NCI-H226 (cell line): ENCODE measurements at regions not wholly inside any gene's neighbourhood (a gene's known extent, or its start where the extent isn't known, plus 50 kb on each side); places are given as distances from the start of the nearest gene placed in this dataset.
A peak's percentile ranks its signal among the peaks of the same experiment; 100 is the strongest.
"Not testable (repeated sequence)": the region's sequence is repeated elsewhere in the genome, so short reads cannot be mapped to it uniquely, and the experiment has no call there.

Experiments
- DNase-seq: peaks from one replicate; pipeline ENCODE4 v3.0.0-alpha.2; 2015

DNA sequence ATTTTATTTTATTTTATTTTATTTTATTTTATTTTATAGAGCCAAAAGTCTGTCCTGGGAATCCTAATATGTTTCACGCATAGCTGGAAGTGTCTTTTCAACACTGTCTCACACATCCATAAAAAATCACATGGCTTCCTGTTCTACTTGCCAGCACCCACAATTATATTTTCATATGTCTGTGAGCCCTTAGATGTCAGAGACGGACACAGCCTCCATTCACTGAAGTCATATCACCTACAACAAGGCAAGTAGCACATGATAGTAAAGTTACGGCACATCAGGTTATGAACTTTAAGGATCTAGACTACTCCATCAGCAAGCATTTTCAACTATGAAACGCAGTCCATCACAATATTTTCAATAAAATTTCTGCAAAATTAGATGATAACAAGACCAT lies 168.4 kb downstream of the ZIC4 start:
- DNase-seq, result no peak

DNA sequence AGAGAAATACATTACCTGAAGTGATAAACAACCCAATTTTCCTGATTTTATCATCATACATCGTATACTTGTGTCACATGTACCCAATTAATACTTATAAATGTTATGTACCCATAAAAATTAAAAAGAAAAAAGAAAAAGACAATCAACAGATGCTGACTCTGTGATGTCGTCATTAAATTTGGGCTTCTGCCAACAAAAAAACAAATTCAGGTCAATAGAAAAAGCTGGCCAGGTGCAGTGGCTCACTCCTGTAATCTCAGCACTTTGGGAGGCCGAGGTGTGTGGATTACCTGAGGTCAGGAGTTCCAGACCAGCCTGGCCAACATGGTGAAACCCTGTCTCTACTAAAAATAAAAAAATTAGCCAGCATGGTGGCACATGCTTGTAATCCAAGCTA lies 174.4 kb downstream of the ZIC4 start:
- DNase-seq, result not testable (repeated sequence)

DNA sequence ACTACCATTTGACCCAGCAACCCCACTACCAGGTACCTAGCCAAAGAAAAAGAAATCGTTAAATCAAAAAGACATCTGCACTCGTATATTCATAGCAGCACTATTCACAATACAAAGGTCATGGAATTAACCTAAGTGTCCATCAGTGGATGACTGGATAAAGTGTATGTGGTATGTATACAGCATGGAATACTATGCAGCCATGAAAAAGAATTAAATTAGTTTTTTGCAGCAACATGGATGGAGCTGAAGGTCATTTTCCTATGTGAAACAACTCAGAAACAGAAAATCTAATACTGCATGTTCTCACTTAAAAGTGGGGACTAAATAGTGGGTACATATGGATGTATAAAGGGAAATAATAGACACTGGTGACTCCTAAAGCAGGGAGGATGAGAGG lies 175.2 kb downstream of the ZIC4 start:
- no peak for DNase-seq

DNA sequence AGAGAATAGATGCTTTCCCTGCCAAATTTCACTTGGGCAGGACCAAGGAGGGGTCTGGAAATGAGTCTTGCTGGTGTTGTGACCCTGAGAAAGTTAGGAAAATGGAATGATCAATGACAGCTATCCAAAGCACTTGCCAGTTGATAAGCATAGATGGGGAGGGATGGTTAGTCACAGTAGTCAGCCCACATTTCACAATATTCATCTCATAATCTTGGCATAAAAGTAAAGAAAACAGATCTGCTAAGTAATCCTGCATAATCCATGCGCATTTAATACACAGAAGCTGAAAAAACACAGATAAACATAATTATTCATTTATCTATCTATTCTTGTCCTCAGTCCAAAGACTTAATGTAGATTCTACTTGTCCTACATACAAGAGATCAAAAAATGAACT lies 184.1 kb downstream of the ZIC4 start:
- peak; percentile 29 for DNase-seq

DNA sequence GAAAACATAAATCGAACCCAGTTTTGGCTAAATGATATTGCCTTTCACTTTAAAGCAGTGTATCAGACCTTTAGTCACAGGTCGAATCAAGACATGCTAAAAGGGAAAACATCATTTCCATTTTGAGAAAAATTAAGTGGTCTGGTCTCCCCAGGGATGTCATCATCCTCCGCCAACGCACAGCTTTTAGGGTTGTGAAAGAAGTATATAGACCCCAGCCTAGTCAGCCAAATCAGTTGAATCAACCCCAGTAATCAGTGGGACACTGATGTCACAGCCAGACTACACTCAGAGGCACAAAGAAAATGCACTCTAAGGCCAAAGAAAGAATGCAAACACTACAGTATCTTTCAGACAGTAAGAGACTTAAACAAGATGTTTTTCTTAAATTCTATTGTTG lies 187.4 kb downstream of the ZIC4 start:
- no peak for DNase-seq

DNA sequence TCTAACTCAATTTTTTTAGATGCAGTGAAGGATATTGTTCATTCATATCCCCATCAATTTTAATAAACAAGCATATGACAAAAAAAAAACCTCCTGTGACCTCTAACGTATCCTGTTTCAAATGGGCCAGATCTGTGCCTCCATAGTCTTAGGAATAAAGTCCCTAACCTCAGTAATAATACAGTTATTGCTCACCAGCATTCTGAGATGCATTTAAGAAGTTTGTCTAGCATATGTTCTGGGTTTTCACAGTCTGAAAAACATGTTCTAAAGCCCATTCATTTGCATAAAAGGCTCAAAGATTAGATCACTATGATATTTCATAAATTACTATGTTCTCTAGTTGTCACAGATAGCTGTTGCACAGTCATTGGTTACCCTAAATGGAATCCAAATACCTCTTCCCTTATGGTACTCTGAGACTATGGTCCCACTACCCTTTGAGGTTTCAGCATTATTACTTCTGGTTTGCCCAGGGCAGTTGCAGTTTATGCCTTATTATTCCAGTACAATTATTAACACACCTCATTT lies 190.1 kb downstream of the ZIC4 start:
- no peak for DNase-seq

DNA sequence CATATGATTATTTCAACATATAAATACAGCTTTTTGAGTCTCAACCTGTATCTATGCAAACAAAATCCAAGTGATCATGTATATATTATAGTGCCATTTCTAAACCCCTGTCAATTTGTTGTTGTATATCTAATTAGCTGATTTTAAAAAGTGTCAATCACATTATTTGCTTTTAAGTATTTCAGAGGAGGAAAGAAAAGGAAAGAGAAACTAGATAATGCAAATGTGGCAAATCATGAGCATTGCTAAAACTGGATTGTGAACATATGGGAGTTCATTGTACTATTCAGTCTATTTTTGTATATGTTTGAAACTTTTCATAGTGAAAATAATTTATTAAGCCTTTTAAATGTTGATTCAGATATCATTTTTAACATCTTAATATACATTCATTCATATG lies 190.7 kb downstream of the ZIC4 start:
- no peak for DNase-seq

DNA sequence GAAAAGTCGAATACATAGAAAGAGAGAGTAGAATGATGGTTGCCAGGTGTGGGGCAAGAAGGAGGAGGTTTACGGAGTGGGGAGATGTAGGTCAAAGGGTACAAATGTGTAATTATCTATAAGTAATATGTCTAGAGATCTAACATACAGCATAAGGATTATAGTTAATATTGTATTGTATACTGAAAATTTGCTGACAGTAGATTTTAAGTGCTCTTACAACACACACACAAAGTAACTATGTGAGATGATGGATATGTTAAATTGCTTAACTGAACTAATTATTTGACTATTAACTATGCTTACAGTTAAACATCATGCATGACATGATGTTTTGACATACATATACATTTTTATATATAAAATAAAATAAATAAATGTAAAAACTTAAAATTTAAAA lies 192.7 kb downstream of the ZIC4 start:
- DNase-seq, result no peak

DNA sequence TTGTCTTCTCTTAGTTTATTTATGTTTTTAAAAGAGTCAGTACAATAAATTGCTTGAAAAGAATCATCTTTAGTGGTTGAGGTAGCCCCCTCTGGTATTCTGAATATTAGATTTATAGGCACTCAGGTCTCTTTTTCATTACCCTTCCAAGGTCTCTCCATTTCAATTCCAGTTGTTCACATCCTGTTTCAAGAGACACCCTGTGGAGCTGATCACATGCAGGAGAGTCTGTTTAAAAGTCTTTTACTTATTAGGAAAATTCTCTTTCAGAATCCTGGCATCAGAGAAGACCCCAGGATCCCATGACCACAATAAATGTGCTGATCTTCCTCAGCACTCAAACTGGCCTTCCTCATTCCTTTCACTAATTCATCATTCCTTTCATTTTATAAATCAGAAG lies 195.7 kb downstream of the ZIC4 start:
- no peak for DNase-seq

DNA sequence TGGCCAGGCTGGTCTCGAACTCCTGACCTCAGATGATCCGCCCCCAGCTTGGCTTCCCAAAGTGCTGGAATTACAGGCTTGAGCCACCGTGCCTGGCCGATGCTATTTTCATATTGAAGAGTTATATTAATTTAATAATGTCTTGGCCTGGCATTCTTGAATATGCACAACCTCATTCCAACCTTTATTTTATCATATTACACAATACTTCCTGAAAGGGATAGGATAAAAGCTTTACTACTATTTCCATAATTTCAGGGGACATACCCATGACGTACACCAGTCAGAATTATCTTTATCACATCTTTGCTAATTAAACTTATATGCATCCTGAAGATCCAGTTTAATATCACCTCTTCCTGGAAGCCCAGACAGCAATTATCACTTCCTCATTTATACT lies 205.3 kb downstream of the ZIC4 start:
- DNase-seq, result no peak

DNA sequence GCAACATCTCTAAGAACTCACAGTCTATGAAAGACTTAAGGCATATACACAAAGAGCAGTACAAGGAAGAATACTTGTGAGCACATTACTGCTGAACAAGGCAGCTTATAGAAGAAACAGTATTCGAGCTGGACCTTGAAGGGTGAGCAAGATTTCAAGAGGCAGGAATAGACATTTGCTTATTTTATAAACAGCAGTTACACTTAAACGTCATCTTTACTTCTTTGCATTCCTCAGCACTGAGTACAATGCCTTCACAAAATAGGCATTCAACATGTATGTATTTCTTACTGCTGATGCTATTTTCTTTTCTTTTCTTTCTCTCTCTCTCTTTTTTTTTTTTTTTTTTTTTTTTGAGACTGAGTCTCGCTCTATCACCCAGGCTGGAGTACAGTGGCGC lies 205.8 kb downstream of the ZIC4 start:
- DNase-seq, result no peak

DNA sequence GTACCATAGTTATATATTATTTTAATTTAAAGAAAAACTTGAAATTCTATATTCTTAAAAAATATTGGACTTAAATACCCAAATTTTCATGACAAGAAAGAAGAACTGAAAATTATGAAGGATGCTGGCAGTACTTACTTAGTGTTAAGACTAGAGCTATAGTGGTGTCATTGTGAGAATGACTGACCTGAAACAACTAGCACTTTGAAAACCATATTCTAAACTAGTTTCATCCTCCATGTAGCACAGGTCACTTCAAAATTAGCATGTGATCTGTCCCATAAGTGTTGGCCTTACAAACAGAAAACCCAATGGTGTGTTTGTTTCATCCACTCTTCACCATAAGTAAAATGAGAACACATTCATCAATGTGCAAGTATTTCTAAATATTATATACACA lies 208.6 kb downstream of the ZIC4 start:
- no peak for DNase-seq

DNA sequence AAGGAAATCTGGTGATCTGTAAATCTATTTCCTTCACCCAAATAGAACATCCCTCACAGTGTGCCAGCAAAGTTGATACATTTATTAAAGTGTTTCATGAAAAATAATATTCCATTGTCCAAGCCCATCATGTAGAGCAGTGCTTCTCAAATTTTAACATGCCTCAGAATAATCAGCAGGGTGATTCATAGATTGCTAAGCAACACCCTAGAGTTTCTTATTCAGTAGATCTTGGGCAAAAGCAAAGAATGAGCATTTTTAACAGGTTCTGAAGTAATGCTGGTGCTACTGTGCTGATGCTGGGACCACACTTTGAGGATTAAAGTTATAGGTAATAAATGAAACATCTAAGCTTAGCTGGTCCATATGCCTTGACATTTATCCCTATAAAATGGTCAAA lies 210.5 kb downstream of the ZIC4 start:
- peak; percentile 31 for DNase-seq

DNA sequence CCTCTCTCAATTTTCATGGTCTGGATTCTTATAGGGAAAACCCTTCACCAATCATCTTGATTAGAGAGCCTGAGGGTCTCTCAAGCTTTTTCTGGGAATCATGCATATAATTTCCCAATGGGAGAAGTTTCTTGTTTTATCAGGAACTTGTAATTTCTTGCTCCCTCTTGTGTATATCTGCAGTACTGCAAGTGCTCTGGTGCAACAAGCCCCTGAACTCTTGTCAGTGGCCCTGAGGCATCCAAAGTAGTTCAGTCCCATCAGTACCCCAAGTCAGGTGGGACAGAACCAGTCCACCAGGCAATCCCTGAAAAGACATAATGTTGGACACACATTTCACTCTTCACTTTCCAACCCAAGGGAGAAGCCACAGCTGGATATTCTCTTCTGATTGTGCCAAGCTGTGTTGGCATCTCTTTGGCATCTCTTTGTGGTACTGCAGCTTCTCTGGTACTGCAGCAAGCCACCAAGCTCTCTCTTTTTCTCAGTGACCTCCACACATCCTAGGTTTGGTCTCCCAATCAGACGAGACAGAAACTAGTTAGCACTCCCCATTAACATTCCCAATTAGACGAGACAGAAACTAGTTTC lies 214.5 kb downstream of the ZIC4 start:
- DNase-seq, result peak; percentile 26

DNA sequence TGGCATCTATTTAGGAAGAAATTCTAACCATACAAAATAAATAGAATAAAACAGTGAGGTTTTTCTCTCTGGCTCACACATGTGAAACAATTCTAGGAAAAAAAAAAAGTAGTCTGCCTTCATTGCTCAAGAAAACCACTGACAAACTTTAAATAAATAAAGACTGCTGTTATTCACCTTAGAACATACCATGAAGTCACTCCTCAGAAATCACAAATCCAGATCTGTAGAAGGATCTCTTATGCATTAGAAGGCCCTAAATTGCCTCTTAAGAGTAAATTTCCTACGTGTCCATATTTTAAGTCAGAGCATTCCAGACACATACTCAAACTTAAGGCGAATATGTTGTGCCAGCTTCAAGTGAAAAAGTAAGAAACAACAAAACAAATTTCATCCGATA lies 217.3 kb downstream of the ZIC4 start:
- DNase-seq, result no peak

DNA sequence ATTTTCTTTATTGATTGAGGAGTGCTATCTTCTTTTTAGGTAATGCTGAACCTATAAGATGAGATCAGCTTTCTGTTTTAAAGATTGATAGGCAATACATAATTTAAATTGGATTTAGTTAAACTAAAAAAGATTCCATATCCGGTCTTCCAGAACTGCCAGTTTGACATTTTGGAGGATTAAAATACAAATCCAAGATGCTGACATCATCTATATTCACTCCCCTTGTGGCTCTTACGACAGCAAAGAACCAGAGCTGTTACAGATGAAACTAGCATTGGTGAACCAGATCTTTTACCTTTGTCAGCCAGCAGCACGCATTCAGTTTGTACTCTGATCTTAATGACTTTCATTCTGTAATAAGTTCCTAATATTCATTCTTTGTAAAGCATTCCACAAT lies 218.7 kb downstream of the ZIC4 start:
- DNase-seq, result no peak

DNA sequence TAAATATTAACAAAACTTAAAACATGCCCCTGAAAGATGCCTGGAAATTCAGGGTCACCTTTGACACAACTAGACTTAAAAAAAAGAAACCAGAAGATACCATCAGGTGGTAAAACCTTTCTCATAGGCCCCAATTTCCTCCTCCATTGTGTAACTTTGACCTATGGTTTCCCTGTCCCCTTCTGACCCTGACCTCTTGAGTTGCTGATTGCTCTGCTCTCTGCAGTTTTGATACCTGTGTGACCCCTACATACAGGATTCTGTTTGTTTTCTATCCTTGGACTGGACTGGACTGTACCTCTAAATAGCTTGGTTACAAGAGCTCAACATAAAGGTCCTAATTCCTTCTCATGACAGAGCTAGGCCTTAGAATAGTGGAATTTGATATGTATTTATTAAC lies 220.6 kb downstream of the ZIC4 start:
- no peak for DNase-seq

DNA sequence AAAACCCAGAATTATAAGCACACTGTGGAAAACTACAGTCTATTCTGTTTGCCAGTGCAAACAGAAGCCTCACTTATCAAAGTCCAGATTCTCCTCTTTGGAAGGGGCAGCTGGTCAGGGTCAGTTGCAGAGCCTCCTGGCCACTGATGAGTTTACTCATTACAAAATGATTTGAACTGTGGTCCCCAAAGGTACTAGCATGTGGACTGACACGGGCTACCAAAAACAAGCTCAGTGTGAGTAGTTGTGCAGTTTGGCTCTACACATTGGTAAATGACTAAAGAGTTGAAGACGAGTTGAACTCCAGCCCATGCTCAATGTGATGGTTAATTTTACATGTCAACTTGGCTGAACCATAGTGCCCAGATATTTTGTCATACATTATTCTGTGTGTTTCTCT lies 221.5 kb downstream of the ZIC4 start:
- no peak for DNase-seq

DNA sequence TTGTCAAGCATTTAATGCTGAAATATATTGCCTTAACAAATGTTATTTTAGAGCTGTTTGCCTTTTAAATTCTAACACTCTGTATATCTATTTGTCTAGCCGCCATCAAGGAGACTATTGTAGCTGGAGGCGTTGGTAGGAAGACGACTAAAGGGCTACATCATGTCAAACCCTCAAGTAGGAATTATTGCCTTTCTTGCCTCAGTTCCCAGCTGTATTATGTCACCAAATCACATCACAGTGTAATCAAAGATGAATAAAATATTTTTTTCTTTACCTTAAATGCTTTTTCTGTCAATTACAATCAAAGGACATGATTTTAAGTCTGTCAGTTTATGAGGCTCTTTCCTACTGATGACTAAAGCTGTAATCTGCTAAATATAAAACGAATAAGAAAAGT lies 233.1 kb downstream of the ZIC4 start:
- DNase-seq, result no peak

DNA sequence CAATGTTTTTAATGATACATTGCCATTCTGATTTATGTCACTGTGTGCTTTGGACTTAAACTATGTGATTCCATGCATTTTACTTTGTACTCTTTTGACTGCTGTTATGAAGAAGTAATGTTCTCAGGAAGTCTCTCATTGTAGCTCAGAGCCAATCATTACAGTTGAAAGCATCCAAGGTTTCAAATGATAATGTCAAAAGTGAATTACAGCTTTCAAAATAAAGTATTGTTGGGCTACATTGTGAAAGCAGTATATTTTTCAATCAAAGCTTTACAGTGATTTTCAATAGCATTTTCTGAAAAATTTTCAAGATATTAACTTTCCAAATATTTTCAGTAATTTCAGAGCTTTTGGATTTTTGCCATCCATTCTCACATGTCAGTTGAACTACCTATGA lies 243.6 kb downstream of the ZIC4 start:
- no peak for DNase-seq

DNA sequence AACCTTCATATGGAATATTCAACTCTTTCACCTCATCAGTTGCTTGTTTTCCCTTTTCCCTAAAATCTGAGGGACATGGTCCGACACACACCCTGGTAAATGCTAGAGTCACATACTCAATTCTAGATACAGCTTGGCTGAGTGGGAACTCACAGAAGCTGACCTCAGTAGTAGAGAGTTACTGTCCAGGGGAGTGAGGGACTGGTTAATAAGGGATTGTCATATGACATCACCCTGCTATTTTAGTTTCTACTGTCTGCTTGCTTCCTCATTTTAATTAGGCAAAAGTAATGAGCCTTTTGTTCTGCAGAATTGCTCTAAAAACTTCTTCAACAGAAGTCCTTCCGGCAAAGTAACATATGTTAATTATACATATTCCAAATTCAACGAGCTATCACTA lies 244.5 kb downstream of the ZIC4 start:
- no peak for DNase-seq

DNA sequence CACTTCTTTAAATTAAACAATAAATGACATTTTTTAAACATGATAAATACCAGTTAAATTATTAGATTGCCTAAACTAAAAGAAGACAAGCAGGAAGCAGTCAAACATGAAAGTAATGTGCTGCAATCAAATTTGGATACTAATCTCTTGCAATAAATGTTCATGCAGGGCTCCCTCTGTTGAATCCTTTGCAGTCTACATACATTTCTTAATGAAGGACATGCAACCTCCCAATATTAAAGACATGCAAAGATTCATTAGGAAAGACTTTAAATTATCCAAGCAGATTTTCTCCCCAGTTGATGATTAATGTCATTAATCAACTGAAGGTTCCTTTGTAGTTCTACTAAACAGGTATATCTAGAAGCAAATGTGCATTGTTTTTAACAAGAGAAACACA lies 245.4 kb downstream of the ZIC4 start:
- DNase-seq, result no peak

DNA sequence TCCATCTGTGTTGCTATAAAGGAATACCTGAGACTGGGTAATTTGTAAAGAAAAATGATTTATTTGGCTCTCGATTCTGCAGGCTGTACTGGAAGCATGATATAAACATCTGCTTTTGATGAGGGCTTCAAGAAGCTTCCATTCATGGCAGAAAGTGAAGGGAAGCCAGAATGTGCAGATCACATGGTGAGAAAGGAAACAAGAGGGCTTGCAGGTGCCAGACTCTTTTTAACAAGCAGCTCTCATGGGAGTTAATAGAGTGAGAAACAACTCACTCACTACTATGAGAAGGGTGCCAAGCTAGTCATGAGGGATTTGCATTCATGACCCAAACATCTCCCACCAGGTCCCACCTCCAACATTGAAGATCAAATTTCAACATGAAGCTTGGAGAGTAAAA lies 247.2 kb downstream of the ZIC4 start:
- DNase-seq, result no peak

DNA sequence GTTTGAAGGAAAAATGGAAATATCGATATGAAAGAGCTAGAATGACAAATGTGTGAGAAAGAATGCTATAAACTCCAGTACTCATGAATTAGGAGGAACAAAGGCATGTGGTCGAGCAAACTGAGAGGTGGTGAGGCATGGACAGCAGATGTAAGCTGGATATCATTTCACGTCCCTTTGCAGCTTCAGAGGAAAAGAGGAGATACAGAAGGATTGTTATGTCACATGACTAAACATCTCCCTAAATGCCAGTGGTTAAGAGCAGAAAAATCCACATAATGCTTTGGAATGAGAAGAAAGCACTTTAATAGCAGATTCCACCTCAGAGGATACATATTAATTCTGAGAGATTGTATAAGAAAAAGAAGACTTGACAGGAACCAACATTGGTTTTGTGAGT lies 248.7 kb downstream of the ZIC4 start:
- DNase-seq, result no peak

DNA sequence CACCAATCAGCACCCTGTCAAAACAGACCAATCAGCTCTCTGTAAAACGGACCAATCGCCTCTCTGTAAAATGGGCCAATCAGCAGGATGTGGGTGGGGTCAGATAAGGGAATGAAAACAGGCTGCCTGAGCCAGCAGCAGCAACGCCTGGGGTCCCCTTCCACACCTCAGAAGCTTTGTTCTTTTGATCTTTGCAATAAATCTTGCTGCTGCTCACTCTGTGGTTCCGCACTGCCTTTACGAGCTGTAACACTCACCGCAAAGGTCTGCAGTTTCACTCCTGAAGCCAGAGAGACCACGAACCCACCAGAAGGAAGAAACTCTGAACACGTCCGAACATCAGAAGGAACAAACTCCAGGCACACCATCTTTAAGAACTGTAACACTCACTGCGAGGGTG lies 251.4 kb downstream of the ZIC4 start:
- not testable (repeated sequence) for DNase-seq
